Non-pigmented ciliary epithelial cell (primary cell): ENCODE measurements at regions not wholly inside any gene's neighbourhood (a gene's known extent, or its start where the extent isn't known, plus 50 kb on each side); places are given as distances from the start of the nearest gene placed in this dataset.
A peak's percentile ranks its signal among the peaks of the same experiment; 100 is the strongest.

Source experiments
- DNase-seq: peaks from one replicate; pipeline ENCODE4 v3.0.0-alpha.2; 2010; ENCODE audit warnings: low read depth

DNA sequence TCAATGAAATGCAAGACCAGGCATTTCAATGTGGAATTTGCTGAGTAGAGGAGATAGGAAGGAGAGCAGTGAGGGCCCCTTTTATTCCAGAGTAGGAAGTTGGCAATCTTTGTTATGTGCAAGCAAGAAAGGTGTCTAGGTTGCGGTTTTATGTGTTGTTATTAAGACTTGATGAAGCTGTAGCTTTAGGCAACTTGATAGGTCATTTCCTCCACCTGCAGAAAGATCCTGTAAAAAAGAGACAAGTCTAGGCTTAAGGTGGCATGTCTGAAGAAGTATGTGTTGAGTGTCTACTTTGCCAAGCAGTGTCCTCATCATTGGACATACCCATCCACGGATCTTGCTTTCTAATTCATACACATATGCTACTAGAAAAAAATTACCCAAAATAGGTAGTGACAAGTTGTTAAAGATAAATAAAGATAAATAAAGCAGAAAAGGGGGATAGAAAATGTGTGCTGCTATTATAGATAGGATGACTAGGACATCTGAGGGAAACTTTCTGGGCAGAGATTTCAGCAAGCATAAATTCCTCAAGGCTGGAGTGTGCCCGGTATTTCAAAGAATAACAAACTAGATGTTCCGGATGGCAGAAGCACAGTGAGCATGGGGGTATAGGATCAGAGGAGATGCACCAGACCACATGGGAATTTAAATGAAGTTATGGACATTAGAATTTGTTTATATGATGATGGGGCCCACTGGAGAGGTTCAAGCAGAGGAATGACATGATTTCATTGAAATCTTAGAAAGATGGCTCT lies 335.0 kb downstream of the TGFB2 start:
- no peak for DNase-seq

DNA sequence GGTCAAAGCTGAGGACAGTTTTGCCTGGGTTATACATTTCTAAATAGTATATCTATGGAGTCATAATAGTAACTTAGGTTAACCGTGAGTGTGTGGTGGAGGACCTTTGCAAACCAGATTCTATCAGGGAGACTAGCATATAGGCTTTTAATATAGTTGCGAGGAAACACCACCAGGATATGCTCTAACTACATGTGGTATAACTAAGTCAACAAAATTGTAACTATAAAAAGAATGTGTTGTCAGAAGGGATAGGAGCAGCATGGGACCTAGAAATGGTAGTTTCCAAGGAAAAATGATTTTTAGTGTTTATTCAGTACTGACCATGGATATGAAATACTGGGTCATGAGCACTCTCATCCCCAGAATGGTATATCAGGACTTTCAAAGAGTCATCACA lies 338.1 kb downstream of the TGFB2 start:
- DNase-seq = no peak

DNA sequence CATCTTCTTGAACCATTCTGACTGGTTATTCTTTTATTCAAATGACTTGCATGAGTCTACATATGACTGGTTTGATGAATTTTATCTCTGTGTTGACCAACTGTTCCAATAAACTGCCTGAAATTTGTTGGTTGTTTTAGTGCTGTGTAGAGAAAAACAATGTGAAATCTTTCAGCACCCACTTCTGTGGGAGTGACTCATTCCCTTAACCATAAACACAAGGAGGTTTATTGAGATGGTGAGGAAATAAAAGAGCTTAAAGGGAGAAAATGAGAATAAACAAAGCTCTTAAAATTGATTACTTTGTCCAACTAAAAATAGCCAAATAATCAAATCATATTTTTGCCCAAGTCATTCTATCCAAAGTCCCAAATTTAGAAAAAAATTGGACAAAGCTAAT lies 341.1 kb downstream of the TGFB2 start:
- DNase-seq = no peak

DNA sequence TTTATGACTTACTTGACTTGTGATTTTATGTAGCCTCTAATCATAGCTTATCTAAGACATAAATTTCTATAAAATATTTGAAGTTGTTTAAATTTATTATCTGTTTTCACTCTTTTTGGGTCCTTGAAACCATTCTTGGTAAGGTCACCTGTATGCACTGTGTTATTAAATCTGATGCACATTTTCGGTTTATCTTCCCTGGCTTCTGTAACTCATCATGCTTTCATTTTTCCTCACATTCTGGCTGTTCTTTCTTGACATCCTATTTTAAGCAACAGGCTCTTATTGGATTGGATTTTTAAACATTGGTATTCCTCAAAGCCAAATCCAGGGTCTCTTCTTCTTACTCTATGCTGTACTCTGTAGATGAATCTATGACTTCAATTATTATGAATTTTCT lies 341.6 kb downstream of the TGFB2 start:
- no peak for DNase-seq

DNA sequence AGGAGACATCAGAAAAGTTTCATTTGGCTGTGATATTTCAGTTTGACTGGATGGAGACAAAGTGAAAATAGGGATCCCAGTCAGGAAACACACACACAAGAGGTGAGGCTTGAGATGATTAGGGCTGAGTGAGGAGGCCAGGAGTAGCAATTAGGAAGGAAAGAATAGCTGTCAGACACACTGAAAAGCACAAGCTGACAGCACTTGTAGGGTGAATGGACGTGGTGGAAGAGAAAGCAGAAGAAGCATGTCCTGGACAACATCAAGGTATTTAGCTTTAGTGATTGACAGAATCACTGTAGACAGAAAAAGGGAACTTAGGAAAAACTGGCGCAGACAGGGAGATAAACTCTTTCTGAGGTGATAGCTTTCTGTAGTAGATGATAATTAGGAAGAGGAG lies 347.7 kb downstream of the TGFB2 start:
- no peak for DNase-seq

DNA sequence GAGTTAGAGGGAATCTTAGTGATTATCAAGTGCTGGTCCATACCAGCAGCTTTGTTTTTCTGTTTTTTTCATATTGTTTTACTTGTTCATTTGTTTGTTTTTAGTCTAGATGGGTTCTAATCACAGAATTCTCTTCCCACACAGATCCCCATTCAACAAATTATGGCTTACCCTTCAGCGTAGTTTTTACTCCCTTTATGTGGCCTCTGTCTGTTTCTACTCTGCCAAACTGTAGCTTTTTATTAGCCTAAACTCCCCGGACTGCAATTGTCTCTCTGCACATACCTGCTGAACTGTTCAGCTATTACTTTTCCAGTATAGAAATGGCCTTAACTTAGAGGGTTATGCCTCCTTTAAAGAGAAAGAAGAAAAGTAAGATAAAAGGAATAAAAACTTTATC lies 348.5 kb downstream of the TGFB2 start:
- DNase-seq = no peak

DNA sequence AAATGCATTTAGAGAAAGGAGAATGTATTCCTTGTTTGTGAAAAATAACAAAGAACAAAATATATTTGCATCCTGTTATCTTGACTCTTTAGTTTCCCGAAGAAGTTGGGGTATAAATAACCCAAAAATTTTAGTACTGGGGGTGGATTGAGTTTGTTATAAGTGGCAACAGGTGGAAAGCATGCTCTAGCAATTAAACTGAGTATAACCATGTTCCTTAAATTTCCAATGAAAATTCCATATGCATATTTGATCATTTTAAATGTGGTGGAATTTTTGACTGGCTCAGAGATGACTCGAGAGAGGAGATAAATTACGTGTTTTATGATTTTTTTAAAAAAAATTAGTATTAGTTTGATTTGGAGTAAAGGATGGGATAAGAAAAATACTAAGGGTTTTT lies 348.9 kb downstream of the TGFB2 start:
- DNase-seq = no peak

DNA sequence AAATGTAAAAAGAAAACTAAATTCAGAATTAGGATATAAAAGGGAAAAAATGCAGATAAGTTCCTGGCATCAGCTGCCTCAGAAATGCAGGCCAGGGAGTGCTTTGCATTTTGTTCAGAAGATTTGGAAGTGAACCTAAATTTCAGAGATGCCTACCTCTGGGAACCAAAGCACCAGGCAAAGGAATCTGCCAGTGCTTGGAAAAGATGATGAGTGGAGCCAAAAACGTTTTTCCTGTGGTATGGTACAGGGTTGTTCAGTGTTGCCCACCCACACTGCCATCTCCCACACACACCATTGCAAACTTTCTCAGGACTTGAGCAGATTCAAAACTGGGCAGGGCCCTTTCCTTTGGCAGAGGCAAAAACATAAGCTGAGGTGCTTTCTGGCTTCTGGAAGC lies 349.5 kb downstream of the TGFB2 start:
- DNase-seq = no peak

DNA sequence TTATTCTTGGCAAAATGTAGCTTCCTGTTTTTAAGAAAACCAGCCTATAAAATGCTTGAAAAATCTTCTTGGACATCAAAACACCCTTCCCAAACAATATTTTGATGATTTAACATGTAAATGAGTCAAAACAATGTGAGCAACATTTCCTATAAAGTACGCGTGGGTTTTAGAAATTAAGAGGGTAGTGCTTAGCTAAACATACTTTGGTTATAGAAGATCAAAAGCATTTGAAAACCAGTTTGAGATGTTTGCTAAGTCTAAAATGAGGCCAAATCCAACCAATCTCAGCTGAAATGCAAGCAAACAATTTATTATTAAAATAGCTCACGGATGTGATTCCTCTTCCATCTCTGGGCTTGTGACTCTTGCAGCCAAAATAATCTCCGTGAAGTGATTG lies 350.4 kb downstream of the TGFB2 start:
- no peak for DNase-seq

DNA sequence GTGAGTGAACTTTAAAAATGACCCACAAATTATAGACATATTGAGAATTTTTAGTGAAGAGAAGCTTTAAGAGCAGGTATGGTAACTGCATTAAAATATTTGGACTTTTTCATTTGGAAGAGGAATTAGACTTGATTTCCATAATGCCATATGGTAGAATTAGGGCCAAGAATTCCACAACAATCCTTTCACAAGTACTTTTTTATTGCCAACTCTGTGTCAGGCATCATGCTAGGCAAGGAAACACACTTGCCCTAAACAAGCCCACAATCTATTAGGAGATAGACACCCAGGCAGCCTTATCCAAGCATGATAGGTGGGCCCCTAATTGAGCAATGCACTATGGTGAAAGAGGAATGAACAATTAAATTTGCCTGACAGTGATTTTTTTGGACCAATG lies 353.0 kb downstream of the TGFB2 start:
- DNase-seq = no peak

DNA sequence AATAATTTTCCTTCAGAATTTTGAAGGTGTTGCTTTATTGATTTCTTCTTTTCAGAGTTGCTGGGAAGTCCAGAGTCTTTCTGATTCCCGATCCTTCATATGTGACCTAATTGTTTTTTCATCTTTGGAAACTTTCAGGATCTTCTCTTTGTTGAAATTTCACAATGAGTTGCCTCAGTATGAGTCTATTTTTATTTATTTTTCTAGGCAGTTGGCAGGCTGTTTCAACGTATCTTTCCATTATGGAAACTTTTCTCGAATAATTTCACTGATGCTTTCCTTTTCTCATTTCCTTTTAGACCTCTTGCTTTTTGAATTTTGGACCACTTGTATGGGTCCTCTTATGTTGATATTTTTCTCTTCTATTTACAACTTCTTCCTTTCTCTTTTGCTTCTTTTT lies 354.3 kb downstream of the TGFB2 start:
- DNase-seq = no peak

DNA sequence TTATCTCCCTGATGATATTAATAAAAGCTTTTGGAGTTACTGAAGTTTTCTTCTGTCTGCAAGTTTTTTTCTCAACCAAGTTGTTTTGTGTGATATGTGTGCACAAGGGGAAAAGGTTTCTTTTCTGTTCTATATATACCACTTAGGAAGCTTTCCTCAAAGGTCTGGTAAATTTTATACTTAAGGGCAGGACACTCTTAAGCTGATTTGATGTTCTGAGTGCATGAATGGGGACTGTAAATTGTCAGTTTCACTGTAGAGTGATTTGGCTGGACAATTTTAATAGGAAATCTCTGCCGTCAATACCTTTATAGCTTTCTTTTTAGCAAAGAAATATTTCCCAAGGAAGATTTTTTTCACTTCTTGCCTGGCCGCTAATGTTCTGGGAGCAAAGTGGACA lies 354.7 kb downstream of the TGFB2 start:
- no peak for DNase-seq

DNA sequence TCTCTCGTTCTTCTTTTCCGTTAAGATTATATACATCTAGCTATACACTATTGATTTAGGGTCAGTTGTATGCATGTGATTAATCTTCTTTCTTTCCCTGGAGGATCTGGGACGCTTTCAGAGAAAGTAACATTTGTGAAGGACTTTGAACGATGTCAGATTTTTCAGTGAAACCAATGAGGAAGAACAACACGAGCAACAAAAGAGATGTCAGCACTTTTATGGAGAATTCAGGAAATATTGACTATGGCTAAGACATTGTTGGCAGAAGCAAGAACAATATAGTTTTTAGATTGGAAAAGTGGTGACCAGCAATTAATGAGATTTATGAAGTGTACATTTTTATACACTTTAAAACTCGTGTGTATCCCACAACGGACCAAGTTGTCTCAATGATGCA lies 355.5 kb downstream of the TGFB2 start:
- DNase-seq = no peak

DNA sequence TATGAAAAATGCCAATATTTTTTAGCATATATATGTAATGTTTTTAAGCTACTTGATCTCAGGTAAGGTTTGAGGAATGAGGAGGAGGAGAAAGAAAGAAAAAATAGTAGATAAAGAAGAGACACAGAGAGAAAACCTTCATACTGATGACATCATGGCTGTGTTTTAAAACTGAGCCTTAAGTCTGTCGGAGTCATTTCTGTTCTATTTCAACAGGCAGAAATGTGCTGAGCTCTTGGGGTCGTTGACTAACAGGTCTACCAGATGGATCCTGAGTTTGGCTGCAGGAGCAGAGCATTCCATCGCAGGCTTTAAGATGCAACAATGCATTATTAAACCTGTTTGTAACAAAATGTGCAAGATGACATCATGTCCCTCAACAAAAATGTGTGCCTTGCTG lies 356.0 kb downstream of the TGFB2 start:
- no peak for DNase-seq

DNA sequence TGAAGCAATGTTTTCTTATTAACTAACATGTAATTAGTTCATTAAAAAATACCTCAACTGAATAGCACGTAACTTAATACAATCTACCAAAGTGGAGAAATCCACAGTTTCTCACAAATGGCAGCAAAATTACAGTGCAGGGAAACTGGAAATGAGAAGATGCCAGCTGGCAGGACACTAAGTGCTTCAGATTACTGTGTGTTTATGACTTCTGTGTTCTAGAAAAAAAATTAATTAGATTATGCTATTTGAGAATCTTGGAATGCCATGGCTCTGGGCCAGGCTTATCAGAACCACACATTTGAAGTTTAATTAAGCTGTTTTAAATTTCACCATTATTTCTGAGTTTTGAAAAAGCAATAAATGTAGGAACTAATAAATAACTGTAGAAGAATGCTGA lies 357.6 kb downstream of the TGFB2 start:
- no peak for DNase-seq

DNA sequence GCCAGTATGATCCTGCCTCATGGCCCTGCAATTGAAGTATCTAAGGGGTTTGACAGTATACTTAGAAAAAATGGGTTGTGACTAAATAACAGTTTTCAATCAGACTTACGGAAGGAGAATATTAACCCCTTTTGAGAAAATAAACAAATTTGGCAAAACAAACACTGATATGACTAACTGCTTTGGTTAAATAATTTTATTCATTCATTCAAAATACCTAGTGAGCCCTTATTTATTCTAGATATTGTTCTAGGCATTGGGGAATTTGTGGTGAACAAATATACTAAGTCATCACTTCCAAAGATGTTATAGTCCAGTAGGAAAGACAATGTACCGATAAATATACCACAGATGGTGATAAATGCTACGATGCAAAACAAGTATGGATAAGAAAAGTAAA lies 358.7 kb downstream of the TGFB2 start:
- no peak for DNase-seq

DNA sequence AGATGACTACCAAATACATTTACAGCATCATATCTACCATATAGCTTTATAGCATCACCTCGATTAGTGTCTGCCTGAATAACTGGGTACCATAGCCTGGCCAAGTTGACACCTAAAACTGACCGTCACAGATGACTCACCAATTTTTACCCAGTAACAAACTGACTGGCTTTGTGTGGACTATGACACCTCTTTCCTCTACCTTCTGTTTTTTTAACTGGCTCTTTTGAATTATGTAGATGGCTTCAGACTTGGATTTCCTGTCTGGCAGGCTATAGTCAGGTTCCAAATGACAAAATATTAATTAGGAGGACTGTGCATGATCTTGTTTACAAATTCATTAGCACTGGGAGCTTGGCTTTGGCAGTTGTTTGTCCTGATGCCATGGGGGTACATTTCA lies 360.3 kb downstream of the TGFB2 start:
- DNase-seq = no peak

DNA sequence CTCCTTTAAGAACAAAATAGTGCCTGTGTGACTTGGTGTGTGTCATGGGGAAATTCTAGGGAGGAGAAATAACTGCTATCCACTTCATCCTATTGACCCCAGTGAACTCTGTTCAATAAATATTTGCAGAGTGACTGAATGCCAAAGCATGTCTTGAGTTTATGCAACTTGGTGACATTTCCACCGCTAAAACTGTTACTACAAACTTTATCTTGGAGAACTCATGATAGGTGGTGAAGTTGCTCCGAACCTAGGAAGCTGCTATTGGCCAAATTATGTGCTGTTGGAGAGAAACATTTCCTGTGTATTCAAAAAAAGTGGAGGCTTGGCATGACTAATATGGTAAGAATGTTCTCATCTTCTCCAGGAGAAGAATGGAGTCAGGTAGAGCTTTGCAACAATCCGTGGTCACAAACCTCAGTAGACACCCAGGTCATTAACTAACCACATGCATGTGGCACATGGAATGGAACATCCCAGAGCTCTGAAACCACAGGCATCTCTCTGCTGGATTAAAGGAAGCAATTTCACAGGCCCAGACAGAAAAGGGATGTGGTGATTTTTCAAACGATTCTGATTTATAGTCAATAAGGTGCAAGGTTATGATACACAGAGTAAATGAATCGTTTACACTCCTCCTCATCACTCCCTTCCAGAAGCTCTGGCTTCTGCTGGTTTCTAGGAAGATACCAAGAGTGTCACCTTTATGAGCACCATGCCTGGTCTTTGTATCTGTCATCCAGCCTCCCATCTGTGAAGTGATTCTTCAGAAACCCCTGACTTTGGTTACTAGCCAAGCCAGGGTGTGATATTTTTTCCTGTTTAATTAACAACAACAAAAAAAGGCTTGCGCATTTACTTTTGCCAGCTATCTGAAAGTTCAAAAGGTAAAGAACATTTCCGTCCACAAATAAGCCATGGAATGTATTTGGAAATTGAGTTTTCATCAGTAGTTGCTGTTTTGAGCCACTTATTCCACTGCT lies 361.1 kb downstream of the TGFB2 start:
- DNase-seq = peak; percentile 100

DNA sequence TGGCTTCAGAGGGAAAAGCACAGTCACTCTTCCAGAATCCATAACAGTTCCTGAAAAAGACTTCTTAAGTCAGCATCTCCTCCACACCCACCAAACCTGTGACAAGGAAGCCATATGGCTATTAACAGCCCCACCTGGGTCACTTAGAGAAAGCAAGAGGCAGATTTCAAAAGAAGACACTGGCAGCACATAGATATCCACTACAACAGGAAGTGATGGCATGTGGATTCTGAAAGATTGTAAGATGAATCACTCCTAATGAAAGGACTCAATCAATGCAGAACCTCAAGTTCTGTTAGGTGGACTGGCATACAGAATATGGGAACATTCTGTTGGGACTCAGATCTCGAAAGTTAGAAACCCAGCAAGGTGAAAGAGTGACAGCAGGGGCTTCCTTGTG lies 365.9 kb downstream of the TGFB2 start:
- no peak for DNase-seq

DNA sequence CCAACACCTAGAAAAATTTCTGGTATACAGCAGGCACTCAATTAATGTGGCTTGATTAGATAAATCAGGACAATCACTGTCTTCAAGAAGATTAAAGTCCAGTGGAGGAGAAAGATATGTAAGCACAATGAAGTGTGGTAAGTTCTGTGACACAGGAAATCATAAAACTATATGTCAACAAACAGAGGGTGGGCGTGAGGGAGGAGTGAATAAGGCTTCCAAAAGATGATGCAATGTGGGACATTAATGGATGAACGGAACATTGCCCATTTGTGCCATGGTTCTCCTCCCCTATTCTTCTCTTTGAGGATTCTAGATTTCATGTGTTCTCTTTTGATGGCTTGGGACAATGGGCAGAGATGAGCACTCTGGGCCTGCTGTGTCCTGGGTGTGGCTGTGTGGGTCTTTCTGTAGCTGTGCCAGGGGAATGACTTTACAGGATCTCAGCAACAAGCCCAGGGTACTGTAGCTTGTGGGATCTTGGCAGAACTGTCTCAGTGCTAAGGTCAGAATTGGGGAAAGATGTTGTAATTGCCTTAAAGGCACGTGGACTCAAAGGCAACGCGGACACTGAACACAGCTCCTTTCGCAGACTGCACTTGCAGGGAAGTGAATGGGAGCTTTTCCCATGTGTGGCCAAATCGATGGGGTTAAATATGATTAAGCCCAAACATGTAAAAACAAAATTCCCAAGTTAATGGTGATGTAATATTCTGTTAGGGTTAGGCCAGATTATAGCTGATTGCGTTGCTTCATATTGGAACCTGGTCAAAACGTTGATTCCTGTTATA lies 366.9 kb downstream of the TGFB2 start:
- no peak for DNase-seq

DNA sequence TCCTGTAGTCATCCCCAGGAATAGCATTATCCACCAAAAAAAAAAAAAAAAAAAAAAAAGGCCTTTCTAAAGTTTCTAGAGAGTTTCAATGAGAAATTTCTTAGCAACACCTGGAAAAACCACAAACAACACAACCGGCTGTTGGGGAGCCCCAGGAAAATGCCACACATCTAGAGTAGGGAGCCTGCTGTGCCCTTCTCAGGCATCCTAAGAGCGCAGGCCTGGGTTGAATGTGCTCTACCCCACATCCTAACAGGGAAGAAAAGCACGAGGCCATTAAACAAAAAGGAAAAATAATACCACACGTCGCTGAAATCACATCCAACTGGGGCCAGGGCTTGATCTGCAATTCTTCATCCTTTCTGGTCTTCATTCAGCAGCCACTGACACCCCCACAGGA lies 367.5 kb downstream of the TGFB2 start:
- no peak for DNase-seq

DNA sequence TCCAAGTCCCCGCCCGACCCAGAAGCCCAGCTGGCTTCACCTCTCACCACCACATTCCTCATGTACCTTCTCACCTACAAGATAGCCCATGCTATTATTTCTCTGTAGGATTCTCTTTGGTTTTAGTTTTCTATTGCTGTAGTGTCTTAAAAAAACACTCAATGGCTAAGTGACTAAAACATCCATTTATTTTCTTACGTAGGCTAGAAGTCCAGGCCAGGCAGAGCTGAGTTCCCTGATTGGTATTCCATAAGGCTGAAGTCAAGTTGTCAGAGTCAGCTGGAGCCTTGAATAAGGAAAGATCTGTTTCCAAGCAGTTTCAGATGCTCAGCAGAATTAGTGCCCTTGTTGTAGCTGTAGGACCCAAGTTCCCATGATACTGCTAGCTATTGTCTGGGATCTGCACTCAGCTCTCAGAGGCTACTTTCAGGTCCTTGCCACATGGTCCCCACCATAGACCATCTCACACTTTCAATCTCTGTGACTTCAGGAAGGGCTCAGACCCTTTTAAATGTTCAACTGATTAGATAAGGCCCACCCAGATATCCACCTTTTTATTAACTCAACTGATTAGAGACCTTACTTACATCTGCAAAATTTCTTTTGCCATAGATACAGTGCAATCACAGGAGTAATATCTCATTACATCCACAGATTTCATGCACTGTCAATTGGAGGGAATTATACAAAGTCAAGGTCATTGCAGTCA lies 371.0 kb downstream of the TGFB2 start:
- DNase-seq = no peak
